Body of pancreas (tissue), 4 donors: ENCODE measurements at regions not wholly inside any gene's neighbourhood (a gene's known extent, or its start where the extent isn't known, plus 50 kb on each side); places are given as distances from the start of the nearest gene placed in this dataset.

Experiments
- CTCF ChIP-seq, 7 experiments: fragments of 450-650 bp in 4 of 7; fragments of 200-600 bp in 3 of 7; sonication (generic) in 3 of 7; IDR thresholded peaks; one replicate each; pipeline ENCODE4 v1.5.1; 2016 to 2019; ENCODE audit warnings: antibody characterized with exemption in 7 of 7
- POLR2A ChIP-seq, 3 donors: fragments of 450-650 bp; IDR thresholded peaks; one replicate each; pipeline ENCODE4 v1.6.1; 2016; ENCODE audit warnings: antibody characterized with exemption in 3 of 3, mild to moderate bottlenecking in 2 of 3

- TF ChIP-seq CTCF (IDR thresholded peaks at IDR 0.05) (no peak), POLR2A (IDR thresholded peaks at IDR 0.05) (no peak)
These were observed 111.4 kb upstream of the VANGL1 start for GRCh38 chr1:115530407-115530806.
